ENCODE measurements at regions not wholly inside any gene's neighbourhood (a gene's known extent, or its start where the extent isn't known, plus 50 kb on each side); places are given as distances from the start of the nearest gene placed in this dataset.

DNA sequence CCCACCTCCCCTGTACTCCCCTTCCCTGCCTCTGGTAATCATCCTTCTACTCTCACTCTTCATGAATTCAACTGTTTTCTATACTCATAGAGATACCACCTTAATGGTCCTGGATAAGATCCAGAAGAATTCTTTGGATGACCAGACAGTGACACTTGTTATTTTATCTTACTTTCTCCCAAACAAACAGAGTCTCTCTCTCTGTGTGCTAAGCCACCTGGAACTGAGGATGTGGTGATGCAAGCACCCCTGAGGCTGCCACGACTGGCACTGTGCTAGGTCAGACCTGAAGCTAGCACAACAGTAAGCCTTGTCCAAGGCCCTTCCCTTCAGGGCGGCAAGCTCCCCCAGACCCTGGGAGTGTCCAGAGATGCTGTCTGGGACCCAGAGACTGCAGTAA, 250.2 kb downstream of the C12orf50 start:
- TF ChIP-seq, protein P1, sequence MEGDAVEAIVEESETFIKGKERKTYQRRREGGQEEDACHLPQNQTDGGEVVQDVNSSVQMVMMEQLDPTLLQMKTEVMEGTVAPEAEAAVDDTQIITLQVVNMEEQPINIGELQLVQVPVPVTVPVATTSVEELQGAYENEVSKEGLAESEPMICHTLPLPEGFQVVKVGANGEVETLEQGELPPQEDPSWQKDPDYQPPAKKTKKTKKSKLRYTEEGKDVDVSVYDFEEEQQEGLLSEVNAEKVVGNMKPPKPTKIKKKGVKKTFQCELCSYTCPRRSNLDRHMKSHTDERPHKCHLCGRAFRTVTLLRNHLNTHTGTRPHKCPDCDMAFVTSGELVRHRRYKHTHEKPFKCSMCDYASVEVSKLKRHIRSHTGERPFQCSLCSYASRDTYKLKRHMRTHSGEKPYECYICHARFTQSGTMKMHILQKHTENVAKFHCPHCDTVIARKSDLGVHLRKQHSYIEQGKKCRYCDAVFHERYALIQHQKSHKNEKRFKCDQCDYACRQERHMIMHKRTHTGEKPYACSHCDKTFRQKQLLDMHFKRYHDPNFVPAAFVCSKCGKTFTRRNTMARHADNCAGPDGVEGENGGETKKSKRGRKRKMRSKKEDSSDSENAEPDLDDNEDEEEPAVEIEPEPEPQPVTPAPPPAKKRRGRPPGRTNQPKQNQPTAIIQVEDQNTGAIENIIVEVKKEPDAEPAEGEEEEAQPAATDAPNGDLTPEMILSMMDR (tag by site-specific recombination; IDR thresholded peaks at IDR 0.05): no peak
- TF ChIP-seq, protein P2, sequence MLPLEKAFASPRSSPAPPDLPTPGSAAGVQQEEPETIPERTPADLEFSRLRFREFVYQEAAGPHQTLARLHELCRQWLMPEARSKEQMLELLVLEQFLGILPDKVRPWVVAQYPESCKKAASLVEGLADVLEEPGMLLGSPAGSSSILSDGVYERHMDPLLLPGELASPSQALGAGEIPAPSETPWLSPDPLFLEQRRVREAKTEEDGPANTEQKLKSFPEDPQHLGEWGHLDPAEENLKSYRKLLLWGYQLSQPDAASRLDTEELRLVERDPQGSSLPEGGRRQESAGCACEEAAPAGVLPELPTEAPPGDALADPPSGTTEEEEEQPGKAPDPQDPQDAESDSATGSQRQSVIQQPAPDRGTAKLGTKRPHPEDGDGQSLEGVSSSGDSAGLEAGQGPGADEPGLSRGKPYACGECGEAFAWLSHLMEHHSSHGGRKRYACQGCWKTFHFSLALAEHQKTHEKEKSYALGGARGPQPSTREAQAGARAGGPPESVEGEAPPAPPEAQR (tag by site-specific recombination; IDR thresholded peaks at IDR 0.05): no peak
- TF ChIP-seq BCL11A (tag by site-specific recombination; IDR thresholded peaks at IDR 0.05; ENCODE audit: low read depth) (no peak), YY1 (tag by site-specific recombination; IDR thresholded peaks at IDR 0.05) (no peak), ZXDB (tag by site-specific recombination; IDR thresholded peaks at IDR 0.05) (no peak), ZBTB1 (tag by site-specific recombination; IDR thresholded peaks at IDR 0.05) (no peak)
- TF ChIP-seq, protein P3, sequence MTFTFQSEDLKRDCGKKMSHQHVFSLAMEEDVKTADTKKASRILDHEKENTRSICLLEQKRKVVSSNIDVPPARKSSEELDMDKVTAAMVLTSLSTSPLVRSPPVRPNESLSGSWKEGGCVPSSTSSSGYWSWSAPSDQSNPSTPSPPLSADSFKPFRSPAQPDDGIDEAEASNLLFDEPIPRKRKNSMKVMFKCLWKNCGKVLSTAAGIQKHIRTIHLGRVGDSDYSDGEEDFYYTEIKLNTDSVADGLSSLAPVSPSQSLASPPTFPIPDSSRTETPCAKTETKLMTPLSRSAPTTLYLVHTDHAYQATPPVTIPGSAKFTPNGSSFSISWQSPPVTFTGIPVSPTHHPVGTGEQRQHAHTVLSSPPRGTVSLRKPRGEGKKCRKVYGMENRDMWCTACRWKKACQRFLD (tag by site-specific recombination; IDR thresholded peaks at IDR 0.05): no peak
- TF ChIP-seq, protein P4, sequence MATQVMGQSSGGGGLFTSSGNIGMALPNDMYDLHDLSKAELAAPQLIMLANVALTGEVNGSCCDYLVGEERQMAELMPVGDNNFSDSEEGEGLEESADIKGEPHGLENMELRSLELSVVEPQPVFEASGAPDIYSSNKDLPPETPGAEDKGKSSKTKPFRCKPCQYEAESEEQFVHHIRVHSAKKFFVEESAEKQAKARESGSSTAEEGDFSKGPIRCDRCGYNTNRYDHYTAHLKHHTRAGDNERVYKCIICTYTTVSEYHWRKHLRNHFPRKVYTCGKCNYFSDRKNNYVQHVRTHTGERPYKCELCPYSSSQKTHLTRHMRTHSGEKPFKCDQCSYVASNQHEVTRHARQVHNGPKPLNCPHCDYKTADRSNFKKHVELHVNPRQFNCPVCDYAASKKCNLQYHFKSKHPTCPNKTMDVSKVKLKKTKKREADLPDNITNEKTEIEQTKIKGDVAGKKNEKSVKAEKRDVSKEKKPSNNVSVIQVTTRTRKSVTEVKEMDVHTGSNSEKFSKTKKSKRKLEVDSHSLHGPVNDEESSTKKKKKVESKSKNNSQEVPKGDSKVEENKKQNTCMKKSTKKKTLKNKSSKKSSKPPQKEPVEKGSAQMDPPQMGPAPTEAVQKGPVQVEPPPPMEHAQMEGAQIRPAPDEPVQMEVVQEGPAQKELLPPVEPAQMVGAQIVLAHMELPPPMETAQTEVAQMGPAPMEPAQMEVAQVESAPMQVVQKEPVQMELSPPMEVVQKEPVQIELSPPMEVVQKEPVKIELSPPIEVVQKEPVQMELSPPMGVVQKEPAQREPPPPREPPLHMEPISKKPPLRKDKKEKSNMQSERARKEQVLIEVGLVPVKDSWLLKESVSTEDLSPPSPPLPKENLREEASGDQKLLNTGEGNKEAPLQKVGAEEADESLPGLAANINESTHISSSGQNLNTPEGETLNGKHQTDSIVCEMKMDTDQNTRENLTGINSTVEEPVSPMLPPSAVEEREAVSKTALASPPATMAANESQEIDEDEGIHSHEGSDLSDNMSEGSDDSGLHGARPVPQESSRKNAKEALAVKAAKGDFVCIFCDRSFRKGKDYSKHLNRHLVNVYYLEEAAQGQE (tag by site-specific recombination; IDR thresholded peaks at IDR 0.05): no peak
